ENCODE measurements at regions not wholly inside any gene's neighbourhood (a gene's known extent, or its start where the extent isn't known, plus 50 kb on each side); places are given as distances from the start of the nearest gene placed in this dataset.

GRCh38 chr3:132231633-132232032 lies 85.6 kb upstream of the ACP3 start:
- TF ChIP-seq CTCF (IDR thresholded peaks at IDR 0.05): no peak
- no peak for TF ChIP-seq FOSL2 (IDR thresholded peaks at IDR 0.05; ENCODE audit: borderline replicate concordance, low read depth)
- TF ChIP-seq CHD2 (IDR thresholded peaks at IDR 0.05; ENCODE audit: low read length, partially characterized antibody): no peak
- TF ChIP-seq SIN3A (IDR thresholded peaks at IDR 0.05; ENCODE audit: borderline replicate concordance, low read depth, low read length): no peak
- TF ChIP-seq, protein P1, sequence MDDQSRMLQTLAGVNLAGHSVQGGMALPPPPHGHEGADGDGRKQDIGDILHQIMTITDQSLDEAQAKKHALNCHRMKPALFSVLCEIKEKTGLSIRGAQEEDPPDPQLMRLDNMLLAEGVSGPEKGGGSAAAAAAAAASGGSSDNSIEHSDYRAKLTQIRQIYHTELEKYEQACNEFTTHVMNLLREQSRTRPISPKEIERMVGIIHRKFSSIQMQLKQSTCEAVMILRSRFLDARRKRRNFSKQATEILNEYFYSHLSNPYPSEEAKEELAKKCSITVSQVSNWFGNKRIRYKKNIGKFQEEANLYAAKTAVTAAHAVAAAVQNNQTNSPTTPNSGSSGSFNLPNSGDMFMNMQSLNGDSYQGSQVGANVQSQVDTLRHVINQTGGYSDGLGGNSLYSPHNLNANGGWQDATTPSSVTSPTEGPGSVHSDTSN (IDR thresholded peaks at IDR 0.05): no peak
- no peak for TF ChIP-seq POLR2AphosphoS5 (IDR thresholded peaks at IDR 0.05; ENCODE audit: low read depth, low read length)
- no peak for TF ChIP-seq NRF1 (IDR thresholded peaks at IDR 0.05; ENCODE audit: low read depth, low read length)
- TF ChIP-seq, protein P2, sequence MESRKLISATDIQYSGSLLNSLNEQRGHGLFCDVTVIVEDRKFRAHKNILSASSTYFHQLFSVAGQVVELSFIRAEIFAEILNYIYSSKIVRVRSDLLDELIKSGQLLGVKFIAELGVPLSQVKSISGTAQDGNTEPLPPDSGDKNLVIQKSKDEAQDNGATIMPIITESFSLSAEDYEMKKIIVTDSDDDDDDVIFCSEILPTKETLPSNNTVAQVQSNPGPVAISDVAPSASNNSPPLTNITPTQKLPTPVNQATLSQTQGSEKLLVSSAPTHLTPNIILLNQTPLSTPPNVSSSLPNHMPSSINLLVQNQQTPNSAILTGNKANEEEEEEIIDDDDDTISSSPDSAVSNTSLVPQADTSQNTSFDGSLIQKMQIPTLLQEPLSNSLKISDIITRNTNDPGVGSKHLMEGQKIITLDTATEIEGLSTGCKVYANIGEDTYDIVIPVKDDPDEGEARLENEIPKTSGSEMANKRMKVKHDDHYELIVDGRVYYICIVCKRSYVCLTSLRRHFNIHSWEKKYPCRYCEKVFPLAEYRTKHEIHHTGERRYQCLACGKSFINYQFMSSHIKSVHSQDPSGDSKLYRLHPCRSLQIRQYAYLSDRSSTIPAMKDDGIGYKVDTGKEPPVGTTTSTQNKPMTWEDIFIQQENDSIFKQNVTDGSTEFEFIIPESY (IDR thresholded peaks at IDR 0.05; ENCODE audit: borderline replicate concordance, low read depth): no peak
- TF ChIP-seq ELF1 (IDR thresholded peaks at IDR 0.05): no peak
- no peak for TF ChIP-seq EP300 (IDR thresholded peaks at IDR 0.05; ENCODE audit: borderline replicate concordance in 1 of 2, low read depth in 1 of 2, low read length in 1 of 2)
- TF ChIP-seq TAF1 (IDR thresholded peaks at IDR 0.05; ENCODE audit: borderline replicate concordance, low read depth, low read length): no peak
- no peak for TF ChIP-seq SMC3 (IDR thresholded peaks at IDR 0.05; ENCODE audit: low read depth, low read length)
